ENCODE measurements at regions not wholly inside any gene's neighbourhood (a gene's known extent, or its start where the extent isn't known, plus 50 kb on each side); places are given as distances from the start of the nearest gene placed in this dataset.

DNA sequence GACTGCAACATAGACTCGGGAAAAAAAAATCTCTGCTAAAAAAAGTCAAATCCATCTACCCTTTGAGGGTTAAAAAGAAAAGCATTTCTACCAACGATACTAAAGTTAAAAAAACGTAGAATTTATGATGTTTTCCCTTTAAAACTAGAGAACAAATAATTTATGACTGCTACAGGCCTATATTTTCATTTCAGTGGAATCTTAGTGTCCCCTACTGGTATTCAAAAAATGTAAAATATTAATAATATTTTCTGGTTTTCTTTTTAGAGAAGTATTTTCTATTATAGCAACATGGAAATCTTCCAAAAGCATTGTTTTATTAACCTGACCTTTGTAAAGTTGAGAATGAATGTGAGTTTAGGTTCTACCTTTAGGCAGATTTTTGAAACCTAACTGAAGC lies 1582.2 kb downstream of the MRPL39 start:
- Histone ChIP-seq H4K20me1 (no peaks in the 10 kb centered on the region), H3K36me3 (no peaks in the 10 kb centered on the region), H3K4me1 (no peaks in the 10 kb centered on the region), H3K27ac (no peak overlapping the region), H3K9ac (no peak overlapping the region), H3K4me2 (no peak overlapping the region), H3K9me3 (peaks cover 17% of the 10 kb centered on the region), H3K27me3 (no peaks in the 10 kb centered on the region), H3K4me3 (no peak overlapping the region)
- no peak for TF ChIP-seq Cebpa-rat (IDR thresholded peaks at IDR 0.05)

DNA sequence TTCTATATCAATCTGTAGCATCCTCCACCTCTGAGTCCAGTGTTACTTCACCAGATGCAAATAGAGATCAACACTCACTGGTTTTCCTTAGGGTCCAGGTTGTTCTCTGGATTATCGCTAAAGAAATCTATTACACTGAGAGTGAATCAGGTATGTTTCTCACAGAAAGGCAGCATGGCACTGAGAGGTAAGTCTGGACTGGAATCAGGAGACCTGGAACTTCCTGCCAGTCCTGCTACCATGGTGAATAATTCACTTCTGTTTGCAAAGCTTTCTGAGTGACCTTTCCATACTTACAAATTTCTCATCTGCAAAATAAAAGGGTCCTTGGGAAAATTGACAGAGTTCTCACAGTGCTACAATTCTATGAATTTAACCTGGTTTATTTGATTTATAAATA lies 1583.3 kb downstream of the MRPL39 start:
- Histone ChIP-seq H3K4me3 (no peak overlapping the region), H3K36me3 (no peaks in the 10 kb centered on the region), H3K27ac (no peak overlapping the region), H4K20me1 (no peaks in the 10 kb centered on the region), H3K9me3 (peaks cover 29% of the 10 kb centered on the region), H3K9ac (no peak overlapping the region), H3K27me3 (no peaks in the 10 kb centered on the region), H3K4me2 (no peak overlapping the region), H3K4me1 (no peaks in the 10 kb centered on the region)
- TF ChIP-seq Cebpa-rat (IDR thresholded peaks at IDR 0.05) = no peak

DNA sequence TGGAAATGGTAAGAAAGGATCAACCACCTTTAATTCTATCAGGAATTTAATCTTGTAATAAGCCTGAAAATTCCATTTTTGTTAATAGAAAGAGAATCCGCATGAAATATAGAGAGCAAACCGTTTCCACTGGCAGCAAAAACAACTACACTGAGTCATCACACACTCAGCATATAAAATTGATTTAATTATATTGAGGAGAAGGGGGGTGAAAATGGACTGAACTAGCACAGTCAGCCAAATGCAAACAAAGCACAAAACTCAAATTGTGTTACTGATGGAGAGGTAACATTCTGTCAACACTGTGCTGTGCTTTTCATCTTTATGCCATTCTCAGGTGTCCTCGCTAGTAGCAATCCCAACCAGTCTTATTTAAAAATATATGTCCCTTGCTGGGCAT lies 1583.9 kb downstream of the MRPL39 start:
- Histone ChIP-seq H3K27me3 (no peaks in the 10 kb centered on the region), H3K27ac (no peak overlapping the region), H3K4me3 (no peak overlapping the region), H3K36me3 (no peaks in the 10 kb centered on the region), H3K9me3 (peaks cover 33% of the 10 kb centered on the region), H4K20me1 (no peaks in the 10 kb centered on the region), H3K4me2 (no peak overlapping the region), H3K9ac (no peak overlapping the region), H3K4me1 (no peaks in the 10 kb centered on the region)
- no peak for TF ChIP-seq Cebpa-rat (IDR thresholded peaks at IDR 0.05)

DNA sequence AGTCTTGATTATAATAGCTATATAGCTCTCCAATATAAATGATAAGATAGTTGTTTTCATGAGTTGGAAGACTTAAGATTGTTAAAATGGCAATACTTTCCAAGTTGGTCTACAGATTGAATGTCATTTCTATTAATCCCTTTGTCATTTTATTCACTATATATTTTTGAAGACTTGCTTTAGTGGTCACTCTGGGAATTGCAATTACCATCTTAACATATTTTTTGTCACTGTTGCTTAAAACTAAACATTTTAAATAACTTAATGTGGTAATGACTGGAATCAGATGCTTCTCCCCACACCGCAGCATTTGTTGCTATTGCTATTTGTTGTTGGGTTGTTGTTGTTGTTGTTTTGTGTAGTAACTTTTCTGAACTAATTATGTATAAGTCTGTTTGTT lies 1592.9 kb downstream of the MRPL39 start:
- Histone ChIP-seq H3K4me3 (no peak overlapping the region), H3K36me3 (no peaks in the 10 kb centered on the region), H3K27me3 (no peaks in the 10 kb centered on the region), H3K4me2 (no peak overlapping the region), H4K20me1 (no peaks in the 10 kb centered on the region), H3K9ac (no peak overlapping the region), H3K9me3 (peaks cover 9% of the 10 kb centered on the region), H3K4me1 (no peaks in the 10 kb centered on the region), H3K27ac (no peak overlapping the region)
- no peak for TF ChIP-seq Cebpa-rat (IDR thresholded peaks at IDR 0.05)

DNA sequence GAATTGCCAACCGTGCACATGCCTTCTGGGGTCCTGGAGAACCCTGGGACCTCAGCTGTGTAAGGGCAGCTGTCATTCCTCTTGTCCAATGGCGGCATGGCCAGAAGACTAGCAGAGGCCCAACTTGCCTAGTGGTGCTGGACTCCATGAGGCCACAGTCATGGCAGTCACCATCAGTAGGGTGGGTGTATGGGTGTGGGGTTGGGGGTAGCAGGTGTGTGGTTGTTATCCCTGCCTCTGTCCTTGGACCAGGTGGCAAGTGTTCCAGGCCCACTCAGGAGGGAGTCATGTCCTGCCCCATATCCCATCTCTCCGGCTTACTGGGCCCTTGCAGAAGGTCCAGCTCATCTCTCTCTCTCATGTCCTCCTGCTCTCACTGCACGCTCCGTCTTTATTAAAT lies 1596.2 kb downstream of the MRPL39 start:
- no peak overlapping the region for H3K4me3 ChIP-seq
- TF ChIP-seq Cebpa-rat (IDR thresholded peaks at IDR 0.05) = no peak
- H3K9me3 ChIP-seq = no peaks in the 10 kb centered on the region
- no peaks in the 10 kb centered on the region for H3K36me3 ChIP-seq
- H3K9ac ChIP-seq = no peak overlapping the region
- no peak overlapping the region for H3K4me2 ChIP-seq
- H3K27me3 ChIP-seq = no peaks in the 10 kb centered on the region
- no peaks in the 10 kb centered on the region for H4K20me1 ChIP-seq
- H3K4me1 ChIP-seq = no peaks in the 10 kb centered on the region
- no peak overlapping the region for H3K27ac ChIP-seq

DNA sequence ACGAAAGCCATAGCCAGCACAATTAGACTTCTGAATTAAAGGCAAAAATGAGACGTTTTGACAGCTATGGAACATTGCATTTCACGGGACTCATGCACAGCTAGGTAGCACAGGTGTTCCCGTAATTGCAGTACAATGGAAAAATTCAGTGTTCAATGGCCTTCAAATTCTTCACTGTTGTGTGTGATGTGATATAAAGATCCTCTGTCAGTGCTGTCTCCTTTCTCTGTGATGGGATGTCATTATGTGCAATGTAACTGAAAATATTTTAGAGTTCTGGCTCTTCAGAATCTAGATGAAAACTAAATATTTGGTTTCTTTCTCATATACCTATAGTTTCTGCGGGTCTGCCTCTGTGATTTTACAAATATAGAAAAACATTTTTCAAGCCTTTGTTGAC lies 1599.7 kb downstream of the MRPL39 start:
- H3K4me2 ChIP-seq = no peak overlapping the region
- no peaks in the 10 kb centered on the region for H3K36me3 ChIP-seq
- no peak for TF ChIP-seq Cebpa-rat (IDR thresholded peaks at IDR 0.05)
- no peak overlapping the region for H3K9ac ChIP-seq
- H3K27me3 ChIP-seq = no peaks in the 10 kb centered on the region
- no peaks in the 10 kb centered on the region for H3K4me1 ChIP-seq
- no peaks in the 10 kb centered on the region for H4K20me1 ChIP-seq
- H3K27ac ChIP-seq = no peak overlapping the region
- H3K9me3 ChIP-seq = peaks cover 16% of the 10 kb centered on the region
- H3K4me3 ChIP-seq = no peak overlapping the region

DNA sequence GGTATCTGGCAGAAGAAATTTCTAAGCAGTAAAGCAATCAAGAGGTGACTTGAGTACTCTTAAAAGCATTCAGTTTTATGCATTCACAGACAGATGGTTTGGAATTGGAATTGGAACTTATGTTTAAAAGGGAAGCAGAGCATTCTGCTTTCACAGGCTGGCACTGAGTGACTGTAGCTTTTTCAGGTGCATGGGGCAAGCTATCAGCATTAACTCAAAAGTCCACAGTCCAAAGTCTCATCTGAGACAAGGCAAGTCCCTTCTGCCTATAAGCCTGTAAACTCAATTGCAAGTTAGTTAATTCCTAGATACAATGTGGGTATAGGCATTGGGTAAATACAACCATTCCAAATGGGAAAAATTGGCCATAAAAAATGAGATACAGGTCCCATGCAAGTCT lies 1620.3 kb downstream of the MRPL39 start:
- H3K36me3 ChIP-seq = no peaks in the 10 kb centered on the region
- H3K27me3 ChIP-seq = no peaks in the 10 kb centered on the region
- no peak for TF ChIP-seq Cebpa-rat (IDR thresholded peaks at IDR 0.05)
- no peaks in the 10 kb centered on the region for H3K4me1 ChIP-seq
- H3K4me2 ChIP-seq = no peak overlapping the region
- no peak overlapping the region for H3K9ac ChIP-seq
- peaks cover 37% of the 10 kb centered on the region for H3K9me3 ChIP-seq
- no peak overlapping the region for H3K27ac ChIP-seq
- H4K20me1 ChIP-seq = no peaks in the 10 kb centered on the region
- no peak overlapping the region for H3K4me3 ChIP-seq

DNA sequence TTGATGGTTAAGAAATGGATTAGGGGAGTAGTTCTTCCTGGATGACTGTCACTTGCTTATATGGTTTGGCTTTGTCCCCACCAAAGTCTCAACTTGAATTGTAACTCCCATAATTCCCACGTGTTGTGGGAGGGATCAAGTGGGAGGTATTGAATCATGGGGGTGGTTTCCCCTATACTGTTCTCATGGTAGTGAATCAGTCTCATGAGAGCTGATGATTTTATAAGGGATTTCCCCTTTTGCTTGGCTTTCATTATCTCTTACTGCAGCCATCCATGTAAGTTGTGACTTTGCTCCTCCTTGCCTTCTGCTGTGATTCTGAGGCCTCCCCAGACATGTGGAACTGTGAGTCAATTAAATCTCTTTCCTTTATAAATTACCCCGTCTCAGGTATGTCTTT lies 1621.1 kb downstream of the MRPL39 start:
- Histone ChIP-seq H3K4me3 (no peak overlapping the region), H3K9me3 (peaks cover 44% of the 10 kb centered on the region), H3K27ac (no peak overlapping the region), H4K20me1 (no peaks in the 10 kb centered on the region), H3K4me1 (no peaks in the 10 kb centered on the region), H3K36me3 (no peaks in the 10 kb centered on the region), H3K9ac (no peak overlapping the region), H3K27me3 (no peaks in the 10 kb centered on the region), H3K4me2 (no peak overlapping the region)
- no peak for TF ChIP-seq Cebpa-rat (IDR thresholded peaks at IDR 0.05)

DNA sequence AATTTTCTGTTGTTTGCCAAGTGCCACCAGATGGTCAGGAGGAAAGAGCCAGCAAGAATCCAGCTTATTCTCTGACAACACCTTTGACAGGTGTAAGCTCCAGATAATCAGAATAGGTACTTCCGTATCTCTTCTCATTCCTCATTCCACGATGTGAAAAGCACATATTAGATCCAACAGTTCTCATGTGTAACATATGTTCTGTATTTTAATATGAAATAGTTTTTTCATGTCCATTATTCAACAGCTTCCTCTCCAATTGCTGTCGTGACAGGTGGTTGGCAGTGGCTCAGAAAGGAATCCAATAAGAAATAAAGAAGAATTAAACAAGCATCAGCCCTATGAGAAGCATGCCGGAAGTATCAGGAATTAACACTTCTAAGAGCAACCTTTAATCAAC lies 1624.7 kb downstream of the MRPL39 start:
- no peak for TF ChIP-seq Cebpa-rat (IDR thresholded peaks at IDR 0.05)
- peaks cover 18% of the 10 kb centered on the region for H3K4me1 ChIP-seq
- no peak overlapping the region for H3K27ac ChIP-seq
- no peaks in the 10 kb centered on the region for H3K27me3 ChIP-seq
- H3K4me3 ChIP-seq = no peak overlapping the region
- H4K20me1 ChIP-seq = no peaks in the 10 kb centered on the region
- no peak overlapping the region for H3K4me2 ChIP-seq
- no peaks in the 10 kb centered on the region for H3K36me3 ChIP-seq
- peaks cover 56% of the 10 kb centered on the region for H3K9me3 ChIP-seq
- H3K9ac ChIP-seq = no peak overlapping the region

DNA sequence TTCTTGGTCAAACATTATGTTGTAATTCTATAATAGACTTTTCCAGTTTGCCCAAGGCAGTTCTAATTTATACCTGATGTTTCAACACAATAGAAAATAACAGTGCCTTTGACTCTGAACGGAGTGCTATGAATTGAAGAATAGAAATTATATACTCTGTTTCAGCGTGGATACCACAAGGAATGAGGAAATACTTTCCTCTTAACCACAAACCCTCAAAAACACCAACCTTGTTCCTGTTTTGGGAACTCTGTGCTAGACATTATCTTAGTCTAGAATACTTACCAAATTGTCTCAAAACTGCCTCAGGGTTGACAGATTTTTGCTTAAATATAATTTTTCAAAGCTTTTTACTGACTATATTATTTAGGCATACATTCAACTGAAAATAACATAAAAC lies 1629.3 kb downstream of the MRPL39 start:
- Histone ChIP-seq H3K9me3 (peaks cover 36% of the 10 kb centered on the region), H3K36me3 (no peaks in the 10 kb centered on the region), H3K4me2 (peak overlapping the region; percentile 27), H3K4me3 (no peak overlapping the region), H3K27ac (no peak overlapping the region), H3K9ac (no peak overlapping the region), H3K27me3 (no peaks in the 10 kb centered on the region), H3K4me1 (peaks cover 21% of the 10 kb centered on the region), H4K20me1 (no peaks in the 10 kb centered on the region)
- no peak for TF ChIP-seq Cebpa-rat (IDR thresholded peaks at IDR 0.05)
